Endodermal cell (in vitro differentiated cells): ENCODE measurements at regions not wholly inside any gene's neighbourhood (a gene's known extent, or its start where the extent isn't known, plus 50 kb on each side); places are given as distances from the start of the nearest gene placed in this dataset.

Source experiments
- DNase-seq: peaks from one replicate; pipeline ENCODE4 v3.0.0-alpha.2; 2017
- H3K27ac ChIP-seq: 2 replicates; pipeline ENCODE4 v1.5.1; 2013; ENCODE audit warnings: mild to moderate bottlenecking, low read depth, low read length, moderate library complexity
- H3K27me3 ChIP-seq: 2 replicates; pipeline ENCODE4 v1.6.1; 2013; ENCODE audit warnings: mild to moderate bottlenecking, low read length, moderate library complexity; ENCODE audit not compliant: insufficient read depth, control insufficient read depth, poor library complexity, severe bottlenecking
- H3K36me3 ChIP-seq: 2 replicates; pipeline ENCODE4 v1.7.0; 2013; ENCODE audit warnings: mild to moderate bottlenecking, low read length, moderate library complexity; ENCODE audit not compliant: control insufficient read depth, insufficient read depth
- H3K4me1 ChIP-seq: one replicate; pipeline ENCODE4 v1.7.0; 2013; ENCODE audit warnings: low read length; ENCODE audit not compliant: control insufficient read depth, insufficient read depth
- H3K4me3 ChIP-seq: 2 replicates; pipeline ENCODE4 v1.5.1; 2013; ENCODE audit warnings: mild to moderate bottlenecking, low read length, moderate library complexity
- H3K9ac ChIP-seq: 2 replicates; pipeline ENCODE4 v1.6.1; 2013; ENCODE audit warnings: mild to moderate bottlenecking, low read length, moderate library complexity; ENCODE audit not compliant: poor library complexity, severe bottlenecking; ENCODE audit errors: extremely low read depth
- H3K9me3 ChIP-seq: 2 replicates; pipeline ENCODE4 v1.6.1; 2013; ENCODE audit warnings: mild to moderate bottlenecking, low read length, moderate library complexity; ENCODE audit not compliant: control insufficient read depth
- H3K27ac Mint-ChIP-seq: 2 replicates; pipeline ENCODE4 v1.8.0; 2020; ENCODE audit warnings: mixed read lengths
- H3K27me3 Mint-ChIP-seq: 2 replicates; pipeline ENCODE4 v1.8.0; 2021; ENCODE audit warnings: mild to moderate bottlenecking, mixed read lengths; ENCODE audit not compliant: insufficient read depth
- H3K36me3 Mint-ChIP-seq: 2 replicates; pipeline ENCODE4 v1.8.0; 2020; ENCODE audit warnings: low read depth, mixed read lengths
- H3K4me1 Mint-ChIP-seq: 2 replicates; pipeline ENCODE4 v1.8.0; 2020; ENCODE audit warnings: mixed read lengths
- H3K4me3 Mint-ChIP-seq: 2 replicates; pipeline ENCODE4 v1.8.0; 2020; ENCODE audit warnings: mild to moderate bottlenecking, moderate library complexity, mixed read lengths
- H3K9me3 Mint-ChIP-seq: 2 replicates; pipeline ENCODE4 v1.8.0; 2020; ENCODE audit warnings: mild to moderate bottlenecking, mixed read lengths
- WGBS, 2 experiments: methylation state at CpG; one replicate each; pipeline versions ENCODE4 v1.1.5 to v1.1.7; 2013; ENCODE audit warnings: missing lambda C conversion rate in 2 of 2, mixed read lengths in 1 of 2; ENCODE audit not compliant: insufficient coverage in 1 of 2, insufficient read length in 1 of 2; 5-methylcytosine and 5-hydroxymethylcytosine counted together
- TF ChIP-seq, protein P1 (sequence below): fragments of 200-600 bp; sonication (generic); conservative IDR thresholded peaks from 2 replicates; pipeline ENCODE4 v1.5.0; 2021; ENCODE audit warnings: antibody characterized with exemption, mild to moderate bottlenecking

GRCh38 chr4:84298023-84298718 lies 200.9 kb downstream of the NKX6-1 start:
- Mint-ChIP-seq H3K27me3 (no peaks in the 10 kb centered on the region), H3K9me3 (peaks cover 15% of the 10 kb centered on the region), H3K4me3 (peak overlapping the region; percentile 57), H3K36me3 (peaks cover 3% of the 10 kb centered on the region), H3K4me1 (no peaks in the 10 kb centered on the region), H3K27ac (no peak overlapping the region)
- Histone ChIP-seq H3K9me3 (no peaks in the 10 kb centered on the region), H3K4me1 (no peaks in the 10 kb centered on the region), H3K27me3 (no peaks in the 10 kb centered on the region), H3K27ac (no peak overlapping the region), H3K9ac (no peak overlapping the region), H3K36me3 (no peaks in the 10 kb centered on the region), H3K4me3 (no peak overlapping the region)
- no peak for DNase-seq
- WGBS, 2 experiments, result 77% methylated on average over 2 of the region's 2 CpGs; no CpG with 5 or more reads in 1 of the 2 experiments
- TF ChIP-seq, protein P1, sequence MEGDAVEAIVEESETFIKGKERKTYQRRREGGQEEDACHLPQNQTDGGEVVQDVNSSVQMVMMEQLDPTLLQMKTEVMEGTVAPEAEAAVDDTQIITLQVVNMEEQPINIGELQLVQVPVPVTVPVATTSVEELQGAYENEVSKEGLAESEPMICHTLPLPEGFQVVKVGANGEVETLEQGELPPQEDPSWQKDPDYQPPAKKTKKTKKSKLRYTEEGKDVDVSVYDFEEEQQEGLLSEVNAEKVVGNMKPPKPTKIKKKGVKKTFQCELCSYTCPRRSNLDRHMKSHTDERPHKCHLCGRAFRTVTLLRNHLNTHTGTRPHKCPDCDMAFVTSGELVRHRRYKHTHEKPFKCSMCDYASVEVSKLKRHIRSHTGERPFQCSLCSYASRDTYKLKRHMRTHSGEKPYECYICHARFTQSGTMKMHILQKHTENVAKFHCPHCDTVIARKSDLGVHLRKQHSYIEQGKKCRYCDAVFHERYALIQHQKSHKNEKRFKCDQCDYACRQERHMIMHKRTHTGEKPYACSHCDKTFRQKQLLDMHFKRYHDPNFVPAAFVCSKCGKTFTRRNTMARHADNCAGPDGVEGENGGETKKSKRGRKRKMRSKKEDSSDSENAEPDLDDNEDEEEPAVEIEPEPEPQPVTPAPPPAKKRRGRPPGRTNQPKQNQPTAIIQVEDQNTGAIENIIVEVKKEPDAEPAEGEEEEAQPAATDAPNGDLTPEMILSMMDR, result no peak

DNA sequence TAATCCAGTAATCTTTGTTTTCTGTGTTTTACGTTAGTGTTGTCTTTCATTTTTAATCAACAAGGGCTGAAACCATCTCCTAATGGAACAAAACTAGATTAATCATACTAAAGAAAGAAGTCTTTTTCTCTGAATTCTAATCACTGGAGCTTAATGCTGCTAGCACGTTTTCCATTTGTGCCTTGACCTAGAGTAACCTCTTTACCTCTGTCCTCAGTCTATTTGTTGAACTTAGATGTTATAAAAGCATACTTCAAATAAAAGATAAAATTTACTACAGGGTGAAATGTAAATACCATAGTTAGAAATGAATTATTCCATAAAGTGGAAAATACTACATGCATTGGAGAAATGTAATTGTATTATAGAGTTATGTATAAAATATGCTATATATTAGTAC lies 207.1 kb downstream of the NKX6-1 start:
- Histone ChIP-seq H3K27me3 (no peaks in the 10 kb centered on the region), H3K4me1 (no peaks in the 10 kb centered on the region), H3K9me3 (no peaks in the 10 kb centered on the region), H3K36me3 (no peaks in the 10 kb centered on the region), H3K27ac (no peak overlapping the region), H3K9ac (no peak overlapping the region), H3K4me3 (no peak overlapping the region)
- TF ChIP-seq, protein P1, result no peak
- Mint-ChIP-seq H3K9me3 (peaks cover 5% of the 10 kb centered on the region), H3K27me3 (no peaks in the 10 kb centered on the region), H3K36me3 (peaks cover 3% of the 10 kb centered on the region), H3K4me3 (no peak overlapping the region), H3K4me1 (no peaks in the 10 kb centered on the region), H3K27ac (no peak overlapping the region)
- 92% methylated on average over 2 of the region's 2 CpGs; no CpG with 5 or more reads in 1 of the 2 experiments for WGBS, 2 experiments
- no peak for DNase-seq

DNA sequence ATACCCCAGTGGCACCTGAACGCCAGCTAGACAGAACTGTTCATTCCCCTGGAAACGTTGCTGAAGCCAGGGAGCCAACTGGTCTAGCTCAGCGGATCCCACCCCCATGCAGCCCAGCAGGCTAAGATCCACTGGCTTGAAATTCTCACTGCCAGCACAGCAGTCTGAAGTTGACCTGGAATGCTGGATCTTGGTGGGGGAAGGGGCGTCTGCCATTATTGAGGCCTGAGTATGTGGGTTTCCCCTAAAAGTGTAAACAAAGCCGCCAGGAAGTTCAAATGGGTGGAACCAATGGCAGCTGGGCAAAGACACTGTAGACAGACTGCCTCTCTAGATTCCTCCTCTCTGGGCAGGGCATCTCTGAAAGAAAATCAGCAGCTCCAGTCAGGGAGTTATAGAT lies 213.0 kb downstream of the NKX6-1 start:
- peak; percentile 69 for DNase-seq
- 67 to 87% methylated on average over 4 to 5 of the region's 5 CpGs for WGBS, 2 experiments
- Mint-ChIP-seq H3K36me3 (no peaks in the 10 kb centered on the region), H3K9me3 (peaks cover 3% of the 10 kb centered on the region), H3K27ac (no peak overlapping the region), H3K27me3 (no peaks in the 10 kb centered on the region), H3K4me1 (peaks cover 3% of the 10 kb centered on the region), H3K4me3 (no peak overlapping the region)
- Histone ChIP-seq H3K9me3 (no peaks in the 10 kb centered on the region), H3K4me1 (no peaks in the 10 kb centered on the region), H3K4me3 (no peak overlapping the region), H3K27ac (no peak overlapping the region), H3K9ac (no peak overlapping the region), H3K27me3 (no peaks in the 10 kb centered on the region), H3K36me3 (no peaks in the 10 kb centered on the region)
- TF ChIP-seq, protein P1, result no peak
